MM.1S (cell line): ENCODE measurements at regions not wholly inside any gene's neighbourhood (a gene's known extent, or its start where the extent isn't known, plus 50 kb on each side); places are given as distances from the start of the nearest gene placed in this dataset.

Source experiments
- DNase-seq: peaks from one replicate; pipeline ENCODE4 v3.0.0-alpha.2; 2015
- H2AFZ ChIP-seq: fragments of 300-600 bp; sonication (generic); 2 replicates; pipeline ENCODE4 v1.6.0; 2016; ENCODE audit warnings: antibody characterized with exemption, low read length
- H3F3A ChIP-seq: fragments of 300-600 bp; sonication (generic); 2 replicates; pipeline ENCODE4 v1.6.1; 2016; ENCODE audit warnings: mild to moderate bottlenecking, antibody characterized with exemption, low read length, moderate library complexity, mixed read lengths; ENCODE audit not compliant: insufficient read depth
- H3K27ac ChIP-seq: fragments of 300-600 bp; sonication (generic); 2 replicates; pipeline ENCODE4 v1.5.1; 2016; ENCODE audit warnings: mild to moderate bottlenecking, low read length
- H3K27me3 ChIP-seq: fragments of 300-600 bp; sonication (generic); replicated peaks from 2 replicates; pipeline ENCODE4 v1.6.0; 2016; ENCODE audit warnings: low read length; ENCODE audit not compliant: insufficient read depth
- H3K36me3 ChIP-seq: fragments of 300-600 bp; sonication (generic); replicated peaks from 2 replicates; pipeline ENCODE4 v1.6.1; 2016; ENCODE audit warnings: mild to moderate bottlenecking, low read length, mixed read lengths; ENCODE audit not compliant: insufficient read depth
- H3K4me1 ChIP-seq: fragments of 300-600 bp; sonication (generic); 2 replicates; pipeline ENCODE4 v1.6.1; 2016; ENCODE audit warnings: low read length, mixed read lengths
- H3K4me2 ChIP-seq: fragments of 300-600 bp; sonication (generic); 2 replicates; pipeline ENCODE4 v1.6.0; 2016; ENCODE audit warnings: low read depth, low read length
- H3K4me3 ChIP-seq: fragments of 300-600 bp; sonication (generic); 2 replicates; pipeline ENCODE4 v1.5.1; 2016; ENCODE audit warnings: low read length, mixed read lengths
- H3K79me2 ChIP-seq: fragments of 300-600 bp; sonication (generic); 2 replicates; pipeline ENCODE4 v1.6.1; 2016; ENCODE audit warnings: mixed run types, low read length, mixed read lengths
- H3K9ac ChIP-seq: fragments of 300-600 bp; sonication (generic); 2 replicates; pipeline ENCODE4 v1.6.1; 2016; ENCODE audit warnings: low read length, mixed read lengths
- H3K9me2 ChIP-seq: fragments of 300-600 bp; sonication (generic); replicated peaks from 2 replicates; pipeline ENCODE4 v1.6.1; 2016; ENCODE audit warnings: mild to moderate bottlenecking, low read length, mixed read lengths; ENCODE audit not compliant: insufficient read depth
- H3K9me3 ChIP-seq: fragments of 300-600 bp; sonication (generic); replicated peaks from 2 replicates; pipeline ENCODE4 v1.6.1; 2016; ENCODE audit warnings: mild to moderate bottlenecking, low read length, mixed read lengths; ENCODE audit not compliant: insufficient read depth
- H4K20me1 ChIP-seq: fragments of 300-600 bp; sonication (generic); 2 replicates; pipeline ENCODE4 v1.6.1; 2016; ENCODE audit warnings: mild to moderate bottlenecking, low read length, moderate library complexity, mixed read lengths; ENCODE audit not compliant: insufficient read depth
- CTCF ChIP-seq: fragments of 300-600 bp; sonication (generic); IDR thresholded peaks from 2 replicates; pipeline ENCODE4 v1.5.1; 2016; ENCODE audit warnings: antibody characterized with exemption, low read length, mixed read lengths
- EZH2 ChIP-seq: fragments of 300-600 bp; sonication (generic); optimal IDR thresholded peaks from 2 replicates; pipeline ENCODE3; 2017; ENCODE audit warnings: low read depth, mild to moderate bottlenecking, antibody characterized with exemption, low read length, mixed read lengths
- EZH2phosphoT487 ChIP-seq: fragments of 300-600 bp; sonication (generic); IDR thresholded peaks from 2 replicates; pipeline ENCODE4 v1.6.1; 2018; ENCODE audit warnings: antibody characterized with exemption, low read length

- Histone ChIP-seq H3K9me2 (no peaks in the 10 kb centered on the region), H2AFZ (no peak overlapping the region), H3K9ac (no peak overlapping the region), H3K4me1 (no peaks in the 10 kb centered on the region), H3K36me3 (no peaks in the 10 kb centered on the region), H3F3A (no peaks in the 10 kb centered on the region), H3K4me3 (no peak overlapping the region), H3K79me2 (no peaks in the 10 kb centered on the region), H3K4me2 (no peak overlapping the region), H3K27me3 (no peaks in the 10 kb centered on the region), H3K27ac (no peak overlapping the region), H4K20me1 (no peaks in the 10 kb centered on the region), H3K9me3 (no peaks in the 10 kb centered on the region)
- TF ChIP-seq EZH2phosphoT487 (no peak), EZH2 (no peak), CTCF (no peak)
- no peak for DNase-seq
Observed at GRCh38 chr2:176445956-176446355, 176.7 kb downstream of the MTX2 start.

- H3K27me3 ChIP-seq, result no peaks in the 10 kb centered on the region
Observed at GRCh38 chr2:176446718-176447414, 177.6 kb downstream of the MTX2 start.

GRCh38 chr2:176447616-176448015 is 178.4 kb downstream of the MTX2 start:
- TF ChIP-seq EZH2 (no peak), CTCF (no peak), EZH2phosphoT487 (no peak)
- Histone ChIP-seq H3K79me2 (no peaks in the 10 kb centered on the region), H3K36me3 (no peaks in the 10 kb centered on the region), H3K4me3 (no peak overlapping the region), H3K27ac (no peak overlapping the region), H3K9ac (no peak overlapping the region), H3K4me1 (no peaks in the 10 kb centered on the region), H2AFZ (no peak overlapping the region), H4K20me1 (no peaks in the 10 kb centered on the region), H3F3A (no peaks in the 10 kb centered on the region), H3K9me2 (no peaks in the 10 kb centered on the region), H3K9me3 (no peaks in the 10 kb centered on the region), H3K4me2 (no peak overlapping the region), H3K27me3 (no peaks in the 10 kb centered on the region)
- no peak for DNase-seq

More at GRCh38 chr2:176446718-176447414, 177.6 kb downstream of the MTX2 start:
- no peak for DNase-seq
- no peak overlapping the region for H2AFZ ChIP-seq
- no peaks in the 10 kb centered on the region for H3K4me1 ChIP-seq
- no peak overlapping the region for H3K4me3 ChIP-seq
- H3K9me3 ChIP-seq, result no peaks in the 10 kb centered on the region
- no peaks in the 10 kb centered on the region for H3K36me3 ChIP-seq
- H4K20me1 ChIP-seq, result no peaks in the 10 kb centered on the region
- H3K9ac ChIP-seq, result no peak overlapping the region
- H3K4me2 ChIP-seq, result no peak overlapping the region
- no peaks in the 10 kb centered on the region for H3F3A ChIP-seq
- H3K79me2 ChIP-seq, result no peaks in the 10 kb centered on the region
- no peaks in the 10 kb centered on the region for H3K9me2 ChIP-seq
- H3K27ac ChIP-seq, result no peak overlapping the region
- TF ChIP-seq EZH2 (no peak), CTCF (no peak)
